ENCODE measurements at regions not wholly inside any gene's neighbourhood (a gene's known extent, or its start where the extent isn't known, plus 50 kb on each side); places are given as distances from the start of the nearest gene placed in this dataset.
A peak's percentile ranks its signal among the peaks of the same experiment; 100 is the strongest.
"Not testable (repeated sequence)": the region's sequence is repeated elsewhere in the genome, so short reads cannot be mapped to it uniquely, and the experiment has no call there.

- CTCF ChIA-PET; POLR2A ChIA-PET; H3K27me3 ChIP-seq (ENCODE audit: insufficient read depth, low read length); H3K4me1 ChIP-seq (ENCODE audit: control insufficient read depth in 1 of 2, insufficient read depth in 2 of 2, low read length in 2 of 2); H3K79me2 ChIP-seq (ENCODE audit: insufficient read depth, low read length); RAD21 ChIA-PET (ENCODE audit: low non-redundant PET in 1 of 2, low total read pairs in 2 of 2, uncharacterized antibody in 2 of 2, unreplicated experiment in 2 of 2); H3K9me3 ChIP-seq (ENCODE audit: control insufficient read depth in 1 of 2, insufficient read depth in 1 of 2, low read depth in 1 of 2, low read length in 2 of 2); intact Hi-C loops (cut with micrococcal nuclease); H3K9me2 ChIP-seq (ENCODE audit: insufficient read depth); H4K20me1 ChIP-seq (ENCODE audit: insufficient read depth); H3K36me3 ChIP-seq (ENCODE audit: control insufficient read depth in 1 of 2, insufficient read depth in 2 of 2, low read length in 2 of 2): not testable (repeated sequence)
- H2AFZ ChIP-seq (ENCODE audit: low read depth, low read length, poor library complexity, severe bottlenecking) = peak overlapping the region; percentile 54
- H3K27ac ChIP-seq (ENCODE audit: low read depth, low read length) = peak overlapping the region; percentile 72
- ATAC-seq = peak; percentile 35
- TF ChIP-seq CBX3 (IDR thresholded peaks at IDR 0.05; ENCODE audit: low read depth) = 0 out of 2 replicates have a peak, but pooled peaks have one; percentile 2
- peak overlapping the region; percentile 68 for H3K9ac ChIP-seq (ENCODE audit: low read length)
- DNase-seq (ENCODE audit: low read depth, low spot score) = peak; percentile 24
- H3K4me2 ChIP-seq (ENCODE audit: low read length) = peak overlapping the region; percentile 82
- peak overlapping the region; percentile 57 to 64 for H3K4me3 ChIP-seq (replicated peaks in 1 of 2; ENCODE audit: low read depth in 1 of 2, low read length in 2 of 2)
- BruUV-seq (replicated peaks) = TSS peak; percentile 80
Measured at GRCh38 chr12:9448648-9449047, 159.1 kb downstream of the KLRB1 start.

GRCh38 chr12:9447791-9448614, 159.7 kb downstream of the KLRB1 start:
- peak overlapping the region; percentile 54 for H2AFZ ChIP-seq (ENCODE audit: low read depth, low read length, poor library complexity, severe bottlenecking)
- H3K9ac ChIP-seq (ENCODE audit: low read length) = peak overlapping the region; percentile 68
- BruUV-seq (replicated peaks); H4K20me1 ChIP-seq (ENCODE audit: insufficient read depth); CTCF ChIA-PET; H3K4me1 ChIP-seq (ENCODE audit: control insufficient read depth in 1 of 2, insufficient read depth in 2 of 2, low read length in 2 of 2); H3K79me2 ChIP-seq (ENCODE audit: insufficient read depth, low read length); H3K9me3 ChIP-seq (ENCODE audit: control insufficient read depth in 1 of 2, insufficient read depth in 1 of 2, low read depth in 1 of 2, low read length in 2 of 2); intact Hi-C loops (cut with micrococcal nuclease); H3K9me2 ChIP-seq (ENCODE audit: insufficient read depth); POLR2A ChIA-PET; H3K27me3 ChIP-seq (ENCODE audit: insufficient read depth, low read length); H3K36me3 ChIP-seq (ENCODE audit: control insufficient read depth in 1 of 2, insufficient read depth in 2 of 2, low read length in 2 of 2); RAD21 ChIA-PET (ENCODE audit: low non-redundant PET in 1 of 2, low total read pairs in 2 of 2, uncharacterized antibody in 2 of 2, unreplicated experiment in 2 of 2): not testable (repeated sequence)
- H3K4me3 ChIP-seq (replicated peaks in 1 of 2; ENCODE audit: low read depth in 1 of 2, low read length in 2 of 2) = peak overlapping the region; percentile 57 to 64
- peak; percentile 65 for DNase-seq (ENCODE audit: low read depth, low spot score)
- peak overlapping the region; percentile 72 for H3K27ac ChIP-seq (ENCODE audit: low read depth, low read length)
- H3K4me2 ChIP-seq (ENCODE audit: low read length) = peak overlapping the region; percentile 82
- ATAC-seq = peak; percentile 94
- TF ChIP-seq SIN3A (IDR thresholded peaks at IDR 0.05; ENCODE audit: low read depth) (peak; percentile 76), MAX (IDR thresholded peaks at IDR 0.05) (peak; percentile 39; the same call in 1 of the 2 replicates), CBX3 (IDR thresholded peaks at IDR 0.05; ENCODE audit: low read depth) (0 out of 2 replicates have a peak, but pooled peaks have one; percentile 20), POLR2AphosphoS5 (IDR thresholded peaks at IDR 0.05; ENCODE audit: low read depth, low read length) (peak; percentile 25; the same call in 1 of the 2 replicates)

GRCh38 chr12:9446883-9447761, 160.6 kb downstream of the KLRB1 start:
- Histone ChIP-seq H3K9ac (ENCODE audit: low read length) (peak overlapping the region; percentile 68), H3K27ac (ENCODE audit: low read depth, low read length) (peak overlapping the region; percentile 72), H3K4me2 (ENCODE audit: low read length) (peak overlapping the region; percentile 82), H3K4me3 (replicated peaks in 1 of 2; ENCODE audit: low read depth in 1 of 2, low read length in 2 of 2) (peak overlapping the region; percentile 57 to 64)
- H4K20me1 ChIP-seq (ENCODE audit: insufficient read depth); intact Hi-C loops (cut with micrococcal nuclease); H3K9me2 ChIP-seq (ENCODE audit: insufficient read depth); H2AFZ ChIP-seq (ENCODE audit: low read depth, low read length, poor library complexity, severe bottlenecking); H3K79me2 ChIP-seq (ENCODE audit: insufficient read depth, low read length); CTCF ChIA-PET; BruUV-seq (replicated peaks); RAD21 ChIA-PET (ENCODE audit: low non-redundant PET in 1 of 2, low total read pairs in 2 of 2, uncharacterized antibody in 2 of 2, unreplicated experiment in 2 of 2); POLR2A ChIA-PET; H3K27me3 ChIP-seq (ENCODE audit: insufficient read depth, low read length); DNase-seq (ENCODE audit: low read depth, low spot score); H3K9me3 ChIP-seq (ENCODE audit: control insufficient read depth in 1 of 2, insufficient read depth in 1 of 2, low read depth in 1 of 2, low read length in 2 of 2); H3K36me3 ChIP-seq (ENCODE audit: control insufficient read depth in 1 of 2, insufficient read depth in 2 of 2, low read length in 2 of 2); H3K4me1 ChIP-seq (ENCODE audit: control insufficient read depth in 1 of 2, insufficient read depth in 2 of 2, low read length in 2 of 2): not testable (repeated sequence)
- peak; percentile 41 for ATAC-seq

GRCh38 chr12:9440428-9440827, 167.3 kb downstream of the KLRB1 start:
- BruUV-seq (replicated peaks); intact Hi-C loops (cut with micrococcal nuclease); ATAC-seq; H3K9ac ChIP-seq (ENCODE audit: low read length); H3K9me3 ChIP-seq (ENCODE audit: control insufficient read depth in 1 of 2, insufficient read depth in 1 of 2, low read depth in 1 of 2, low read length in 2 of 2); H3K4me1 ChIP-seq (ENCODE audit: control insufficient read depth in 1 of 2, insufficient read depth in 2 of 2, low read length in 2 of 2); CTCF ChIA-PET; H3K27me3 ChIP-seq (ENCODE audit: insufficient read depth, low read length); RAD21 ChIA-PET (ENCODE audit: low non-redundant PET in 1 of 2, low total read pairs in 2 of 2, uncharacterized antibody in 2 of 2, unreplicated experiment in 2 of 2); POLR2A ChIA-PET; DNase-seq (ENCODE audit: low read depth, low spot score); H3K9me2 ChIP-seq (ENCODE audit: insufficient read depth); H3K4me3 ChIP-seq (replicated peaks in 1 of 2; ENCODE audit: low read depth in 1 of 2, low read length in 2 of 2); H3K79me2 ChIP-seq (ENCODE audit: insufficient read depth, low read length); H3K4me2 ChIP-seq (ENCODE audit: low read length); H3K36me3 ChIP-seq (ENCODE audit: control insufficient read depth in 1 of 2, insufficient read depth in 2 of 2, low read length in 2 of 2); H4K20me1 ChIP-seq (ENCODE audit: insufficient read depth); H3K27ac ChIP-seq (ENCODE audit: low read depth, low read length); H2AFZ ChIP-seq (ENCODE audit: low read depth, low read length, poor library complexity, severe bottlenecking): not testable (repeated sequence)

Measured in HCT116 (cell line).